Kidney glomerular epithelial cell (primary cell): ENCODE measurements at regions not wholly inside any gene's neighbourhood (a gene's known extent, or its start where the extent isn't known, plus 50 kb on each side); places are given as distances from the start of the nearest gene placed in this dataset.
A peak's percentile ranks its signal among the peaks of the same experiment; 100 is the strongest.

Experiments used
- DNase-seq: peaks from one replicate; lab custom pipeline; 2025; lab: John Stamatoyannopoulos, UW

DNA sequence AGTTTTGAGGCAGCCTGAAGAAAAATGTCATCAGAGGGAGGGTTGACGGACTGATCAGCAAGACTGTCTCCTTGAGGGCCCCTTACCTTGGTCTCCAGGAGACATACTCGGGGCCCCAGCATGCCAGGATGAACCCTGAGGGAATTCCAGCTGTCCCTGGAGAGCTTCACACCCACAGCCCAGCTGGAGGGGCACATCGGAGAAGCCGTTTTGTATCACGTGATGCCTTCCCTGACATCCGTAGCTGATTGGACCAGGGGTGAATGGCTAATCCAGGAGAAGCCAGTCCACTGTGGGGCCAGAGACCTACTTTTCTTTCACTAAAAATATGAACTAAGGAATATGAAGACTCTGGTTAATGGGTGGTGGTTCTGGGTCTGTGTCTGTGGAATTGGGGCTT lies 86.0 kb upstream of the TP53I11 start:
- DNase-seq, result no peak

DNA sequence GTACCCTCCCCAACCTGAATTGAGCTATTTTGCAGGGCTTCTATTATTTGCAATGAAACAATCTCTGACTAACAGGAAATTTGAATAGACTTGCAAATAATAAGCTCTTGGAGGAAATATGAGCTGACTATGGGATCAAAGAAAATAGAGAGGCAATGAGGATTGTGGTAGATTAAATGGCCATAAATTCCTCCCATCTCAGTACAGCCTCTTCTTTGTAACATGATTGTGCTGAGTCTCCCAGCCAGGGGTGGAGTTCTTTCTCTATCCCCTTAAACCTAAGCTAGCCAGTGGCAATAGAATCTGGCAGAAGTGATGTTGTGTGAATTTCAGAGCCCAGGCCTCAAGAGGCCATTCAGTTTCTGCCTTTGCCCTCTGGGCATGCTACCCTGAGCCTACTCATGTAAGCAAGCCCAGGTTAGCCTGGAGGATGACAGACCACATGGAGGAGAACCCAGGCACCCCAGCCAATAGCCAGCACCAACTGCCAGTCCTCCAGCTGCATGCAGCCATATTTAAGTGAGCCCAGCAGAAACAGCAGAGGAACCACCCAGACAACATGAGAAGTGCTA lies 86.8 kb upstream of the TP53I11 start:
- no peak for DNase-seq

DNA sequence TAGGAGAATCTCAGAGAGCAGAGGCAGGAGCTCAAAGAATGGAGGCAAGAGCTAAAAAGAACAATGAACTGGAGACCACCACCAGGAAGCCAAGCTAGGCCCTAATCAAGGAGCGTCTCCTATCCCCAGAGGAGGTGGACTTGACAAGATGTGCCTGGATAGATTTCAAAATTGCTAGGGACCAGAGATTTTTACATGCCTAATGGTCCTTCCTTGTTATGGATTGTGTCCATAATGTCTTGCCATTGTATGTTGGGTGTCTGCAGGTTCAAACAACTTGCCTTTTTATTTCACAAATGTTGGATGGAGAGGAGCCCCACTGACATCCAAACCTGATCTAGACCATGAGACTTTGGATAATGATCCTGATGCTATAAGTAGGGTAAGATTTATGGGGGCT lies 88.2 kb upstream of the TP53I11 start:
- DNase-seq, result no peak

DNA sequence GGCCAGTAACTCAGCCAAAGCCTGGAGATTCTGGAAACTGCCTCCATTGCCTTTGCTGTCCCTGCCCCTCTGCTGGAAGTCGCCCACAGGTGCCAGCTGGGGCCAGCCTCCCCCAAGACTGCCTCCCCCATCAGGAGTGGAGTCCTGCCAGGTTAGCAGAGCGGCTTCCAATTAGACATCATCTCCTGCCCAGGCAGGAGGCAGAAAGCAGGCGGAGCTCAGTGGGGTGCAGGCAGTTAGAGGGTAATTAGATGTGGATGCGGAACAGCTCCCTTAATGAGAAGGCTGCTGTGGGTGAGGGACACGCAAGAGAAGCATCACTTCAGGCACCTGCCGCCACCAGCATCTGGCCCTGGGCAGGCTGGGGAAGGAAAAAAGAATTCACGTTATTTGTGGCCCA lies 90.9 kb upstream of the TP53I11 start:
- no peak for DNase-seq

DNA sequence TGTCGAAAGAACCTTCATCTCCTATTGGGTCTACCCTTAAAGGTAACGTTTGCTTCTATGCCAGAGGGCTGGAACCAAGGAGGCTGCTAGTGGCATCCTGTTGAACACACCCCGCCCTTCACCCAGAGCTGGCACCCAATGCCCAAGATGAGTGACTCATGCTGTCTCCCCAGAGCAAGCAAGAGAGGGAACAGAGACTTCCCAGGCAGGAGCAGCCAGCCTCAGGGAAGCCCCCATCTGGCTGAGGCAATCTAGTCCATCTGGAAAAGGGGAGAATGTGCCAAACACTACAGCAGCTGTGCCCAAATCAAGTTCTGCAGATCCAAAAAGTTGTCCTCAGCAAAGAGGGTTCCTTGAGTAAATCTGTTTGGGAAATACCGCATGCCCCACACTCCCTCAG lies 91.9 kb upstream of the TP53I11 start:
- no peak for DNase-seq

DNA sequence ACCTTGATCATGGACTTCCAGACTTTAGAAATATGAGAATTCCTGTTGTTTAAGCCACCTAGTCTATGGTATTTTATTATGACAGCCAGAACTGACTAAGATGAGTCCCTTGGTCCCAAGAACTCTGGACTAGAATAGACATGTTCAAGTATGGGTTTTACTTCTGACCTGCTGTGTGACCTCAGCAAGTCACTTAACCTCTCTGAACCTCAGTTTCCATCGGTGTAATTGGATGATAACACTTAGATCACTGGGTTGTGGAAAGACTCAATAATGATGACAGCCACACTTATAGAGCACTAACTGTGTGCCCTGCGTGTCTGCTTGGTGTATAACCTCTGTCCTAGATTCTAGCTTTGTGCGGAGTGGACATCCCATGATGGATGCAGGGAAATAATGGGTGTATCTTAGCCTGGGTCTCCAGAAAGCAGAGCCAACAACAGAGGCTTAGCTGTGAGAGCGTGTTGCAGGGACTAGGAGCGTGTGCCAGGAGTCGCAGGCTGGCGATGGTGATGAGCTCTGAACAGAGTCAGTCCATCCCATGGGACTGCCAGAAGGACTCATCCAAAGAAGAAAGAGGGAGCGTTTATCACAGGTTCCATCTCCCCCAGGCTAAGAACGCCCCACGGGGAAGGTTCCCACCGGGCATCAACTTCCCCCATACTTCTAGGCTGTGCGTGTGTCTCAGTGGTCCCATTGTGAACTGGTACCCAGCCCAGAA lies 93.2 kb upstream of the TP53I11 start:
- DNase-seq, result no peak

DNA sequence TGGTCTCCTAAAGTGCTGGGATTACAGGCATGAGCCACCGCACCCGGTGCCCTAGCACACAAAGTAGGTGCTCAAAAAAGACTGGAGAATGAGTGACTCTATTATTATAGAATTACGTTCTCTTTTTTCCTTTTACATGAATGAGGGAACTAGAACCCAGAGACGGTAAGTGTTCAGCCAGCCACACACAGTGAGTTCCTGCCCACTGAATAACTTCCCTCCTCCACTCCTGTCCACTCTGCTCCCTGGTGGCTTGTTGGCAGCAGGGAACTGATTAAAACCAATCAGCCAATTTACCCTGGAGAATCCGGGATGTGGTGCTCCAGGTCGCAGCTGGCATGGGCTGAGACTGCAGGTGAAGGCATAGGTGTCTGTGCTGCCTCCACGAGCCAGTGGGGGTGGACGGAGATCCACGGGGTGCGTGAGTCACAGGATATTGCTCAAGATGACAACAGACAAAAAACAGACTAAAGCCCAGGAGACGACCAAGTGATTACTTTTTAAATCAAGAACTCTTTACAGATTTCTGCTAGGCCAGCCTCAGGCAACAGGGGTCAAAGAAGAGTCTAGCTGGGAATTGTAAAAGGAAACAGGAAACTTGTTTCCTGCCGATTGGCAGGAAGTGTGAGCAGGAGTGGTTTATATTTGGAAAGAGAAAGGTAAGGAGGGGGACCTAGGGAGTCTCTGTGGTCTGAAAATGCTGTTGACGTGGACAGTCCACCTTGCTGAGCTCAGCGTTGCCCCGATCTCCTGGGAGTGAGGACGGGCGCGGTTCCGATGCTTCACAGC lies 95.2 kb upstream of the TP53I11 start:
- DNase-seq, result peak; percentile 30

DNA sequence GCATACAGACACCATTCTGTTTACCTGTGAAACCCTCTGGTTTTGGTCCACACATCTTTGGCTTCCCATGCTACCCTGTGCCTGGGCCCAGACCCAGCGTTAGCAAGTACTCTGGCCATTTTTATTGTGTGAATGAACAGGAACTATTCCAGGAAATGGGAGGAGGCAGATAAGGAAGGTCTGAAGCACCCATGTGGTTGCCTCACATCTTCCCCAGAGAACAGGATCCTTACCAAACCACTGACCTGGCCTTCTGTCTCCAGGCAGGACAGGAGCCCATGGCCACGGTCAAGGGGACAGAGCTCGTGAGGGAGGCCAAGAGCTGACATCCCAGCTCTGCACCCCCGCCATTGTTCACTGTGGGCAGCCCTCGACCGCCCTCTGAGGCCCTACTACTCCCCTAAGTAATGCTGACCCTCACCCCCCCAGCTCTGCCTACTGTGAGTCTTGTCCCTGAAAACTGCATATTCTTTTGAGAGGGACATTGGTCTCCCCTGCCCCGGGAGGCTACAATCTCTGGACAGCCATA lies 97.7 kb upstream of the TP53I11 start:
- DNase-seq, result no peak

DNA sequence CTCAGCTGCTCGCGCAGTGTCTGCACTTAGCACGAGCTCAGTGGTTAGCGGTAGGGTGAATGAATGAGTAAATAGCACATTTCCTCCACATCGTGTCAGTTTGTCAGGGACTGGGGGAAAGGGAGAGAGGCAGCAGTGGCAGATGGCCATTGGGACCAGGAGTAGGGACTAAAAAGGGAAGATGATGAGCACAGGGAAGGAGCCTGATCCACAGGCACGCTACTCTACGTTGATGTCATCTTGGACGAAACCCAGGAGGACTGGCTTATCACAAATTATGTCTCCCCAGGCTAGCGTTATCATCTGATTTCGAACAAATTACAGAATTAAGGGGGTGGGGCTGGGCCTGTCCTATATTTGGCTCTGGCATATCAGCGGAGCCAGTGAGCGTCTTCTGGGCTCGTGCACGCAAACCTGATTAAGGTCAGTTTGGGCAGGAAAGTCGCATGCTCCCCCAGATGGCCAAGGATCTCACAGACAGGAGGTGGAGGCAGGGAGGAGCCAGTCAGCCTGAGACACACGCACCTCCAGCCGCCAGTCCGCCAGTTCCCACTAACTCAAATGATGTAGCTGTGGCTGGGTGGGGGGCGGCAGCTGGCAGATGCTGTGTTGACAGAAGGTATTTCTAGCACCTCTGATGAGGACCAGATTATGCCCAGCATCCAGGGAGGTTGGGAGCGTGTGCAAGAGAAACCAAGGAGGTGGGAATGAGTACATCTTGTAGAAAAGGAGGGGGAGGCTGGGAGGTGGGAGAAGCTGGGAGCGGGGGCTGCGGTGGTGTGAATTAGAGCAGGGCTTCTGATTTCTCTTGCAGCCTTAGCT lies 97.4 kb upstream of the PRDM11 start:
- DNase-seq, result no peak

DNA sequence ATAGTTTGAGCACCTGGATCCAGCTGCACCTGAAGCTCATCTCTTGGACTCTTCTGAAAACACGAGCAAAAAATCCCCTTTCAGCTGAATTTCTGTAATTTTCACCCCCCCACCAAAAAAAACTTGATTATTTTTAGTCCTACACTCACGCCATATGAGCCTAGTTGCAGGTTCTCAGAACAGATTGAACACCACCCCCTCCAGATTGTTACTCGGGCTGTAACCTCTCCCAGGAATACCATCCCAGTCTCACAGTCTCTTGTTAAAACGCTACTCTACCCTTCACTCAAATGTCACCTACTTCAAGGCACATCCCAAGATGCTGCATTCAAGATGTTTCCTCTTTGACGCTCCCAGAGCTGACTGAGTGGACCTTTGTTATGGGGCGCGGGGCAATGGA lies 96.3 kb upstream of the PRDM11 start:
- DNase-seq, result no peak

DNA sequence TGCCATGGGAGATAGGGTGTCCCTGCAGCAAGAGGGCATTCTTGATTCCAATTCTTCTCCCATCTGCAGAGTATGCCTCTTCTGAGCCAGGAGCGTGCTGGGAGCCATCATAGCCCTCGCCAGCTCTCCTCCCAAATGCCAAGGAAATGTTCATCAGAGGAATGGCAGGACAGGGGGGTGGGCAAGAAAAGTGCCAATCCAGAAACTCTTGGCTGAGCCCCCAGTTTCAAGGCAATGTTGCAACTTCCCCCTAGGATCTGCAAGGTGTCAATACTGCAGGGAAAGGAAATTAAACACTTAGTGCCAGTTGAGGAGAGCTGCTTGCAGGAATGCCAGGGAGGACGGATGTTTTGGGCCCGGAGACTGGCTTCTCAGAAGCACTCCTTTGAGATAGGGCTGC lies 94.8 kb upstream of the PRDM11 start:
- no peak for DNase-seq

DNA sequence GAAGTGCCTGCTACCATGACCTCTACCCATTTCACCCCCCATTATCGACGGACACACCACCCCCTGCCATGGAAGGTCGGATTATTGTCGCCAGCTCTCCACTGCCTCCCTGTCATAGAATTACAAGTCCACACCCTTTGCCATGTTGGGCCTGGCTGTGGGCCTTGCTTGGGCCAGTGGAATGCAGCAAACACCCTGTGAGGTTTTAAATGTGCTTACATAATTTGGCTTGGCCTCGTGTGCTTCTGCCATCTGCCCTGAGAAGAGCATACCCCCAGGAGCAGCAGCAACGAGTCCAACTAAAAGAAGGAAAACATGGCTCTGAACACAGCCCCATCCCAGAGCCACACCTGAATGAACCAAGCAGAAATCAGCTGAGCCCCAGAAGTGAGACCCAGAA lies 94.1 kb upstream of the PRDM11 start:
- no peak for DNase-seq

DNA sequence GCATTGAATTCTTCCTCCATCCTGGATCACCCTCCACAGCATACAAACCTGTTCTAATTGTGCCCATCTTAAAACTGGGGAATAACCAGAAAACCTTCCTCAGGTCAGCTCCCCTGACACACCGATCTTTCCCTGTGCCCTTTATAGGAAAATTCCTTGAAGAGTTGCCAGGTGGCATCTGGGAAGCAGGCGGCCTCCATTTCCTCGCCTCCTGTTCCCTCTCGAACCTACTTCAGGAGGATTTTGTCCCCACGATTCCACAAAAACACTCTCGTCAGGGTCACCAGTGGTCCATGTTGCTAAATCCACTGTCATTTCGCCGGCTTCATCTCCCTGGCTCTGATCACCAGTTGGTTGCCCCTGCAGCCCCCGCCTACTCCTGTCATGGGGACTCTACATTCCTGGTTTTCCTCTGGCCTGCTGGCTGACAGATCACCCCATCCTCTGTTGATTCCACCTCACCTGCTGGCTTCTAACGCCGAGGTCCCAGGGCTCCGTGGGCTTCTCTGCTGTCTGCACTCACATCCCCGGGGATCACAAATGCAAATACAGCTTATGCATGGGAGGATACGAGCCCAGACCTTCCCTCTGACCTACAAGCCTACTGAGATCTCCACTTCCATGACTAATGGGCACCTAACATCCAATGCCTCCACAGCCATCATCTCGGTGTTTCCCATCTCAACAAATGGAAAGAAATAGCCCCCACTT lies 92.5 kb upstream of the PRDM11 start:
- DNase-seq, result no peak

DNA sequence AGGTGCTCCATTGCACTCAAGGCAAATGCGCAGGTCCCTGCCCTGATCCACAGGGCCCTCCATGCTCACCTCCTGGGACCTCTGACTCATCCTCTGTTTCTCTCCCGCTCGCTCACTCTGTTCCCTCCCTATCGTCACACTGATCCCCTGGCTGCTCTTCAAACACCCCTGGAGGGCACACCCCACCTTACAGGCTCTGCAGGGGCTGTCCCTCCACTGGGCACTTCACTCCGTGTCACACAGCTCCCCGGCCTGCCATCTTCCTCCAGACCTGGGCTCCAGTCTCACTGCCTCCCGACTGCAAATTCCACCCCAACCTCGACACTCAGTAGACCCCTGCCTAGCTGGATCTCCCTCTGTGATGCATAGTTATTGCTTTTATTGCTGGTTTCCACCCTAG lies 91.5 kb upstream of the PRDM11 start:
- DNase-seq, result no peak

DNA sequence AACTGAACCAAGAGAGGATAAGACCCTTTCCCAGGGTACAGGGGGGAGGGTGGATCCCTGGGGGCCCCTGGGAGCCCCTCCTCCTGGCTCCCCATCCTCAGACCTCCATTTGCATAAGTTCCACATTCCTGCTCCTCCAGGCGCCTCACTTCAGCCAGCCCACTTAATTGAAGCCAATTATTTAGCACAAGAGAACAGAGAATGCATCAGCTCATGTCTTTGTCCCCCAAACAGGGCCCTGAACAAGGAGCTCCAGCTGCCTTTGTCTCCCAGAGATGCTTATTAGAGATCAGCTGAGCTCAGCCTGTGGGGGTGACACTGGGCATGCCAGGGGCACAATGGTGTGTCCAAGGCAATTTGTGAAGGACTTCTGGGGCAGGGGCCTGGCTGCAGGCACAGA lies 89.9 kb upstream of the PRDM11 start:
- no peak for DNase-seq

DNA sequence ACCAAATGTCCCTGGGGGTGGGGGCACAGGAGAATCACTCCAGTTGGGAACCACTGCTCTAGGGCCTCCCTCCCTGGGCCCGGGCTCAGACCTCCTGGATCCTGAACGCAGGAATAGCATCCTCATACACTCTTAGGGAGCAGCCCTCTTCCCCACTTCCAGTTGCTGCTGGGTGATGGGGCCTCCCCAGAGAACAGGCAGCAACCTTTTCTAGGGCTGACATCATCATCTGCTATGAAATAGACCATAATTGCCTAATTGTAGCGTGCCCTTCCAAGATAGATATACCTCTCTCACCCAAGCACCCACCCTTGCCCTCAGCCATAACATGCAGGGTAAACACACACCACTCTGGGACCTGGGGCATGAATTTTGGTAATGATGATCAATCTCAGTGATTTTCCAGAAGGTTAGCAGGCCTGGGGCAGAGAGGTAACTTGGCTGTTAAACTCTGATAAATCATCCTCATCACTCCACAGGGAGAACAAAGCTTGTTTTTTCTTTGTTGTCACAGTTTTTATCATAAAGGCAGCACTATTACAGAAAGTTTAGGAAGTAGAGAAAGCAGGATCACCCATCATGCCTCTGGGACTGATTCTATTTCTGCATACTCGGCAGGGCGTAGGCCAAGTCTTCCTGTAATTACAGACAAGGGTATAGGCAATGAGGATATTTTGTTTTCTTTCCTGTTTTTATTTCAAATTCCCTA lies 88.3 kb upstream of the PRDM11 start:
- DNase-seq, result no peak

DNA sequence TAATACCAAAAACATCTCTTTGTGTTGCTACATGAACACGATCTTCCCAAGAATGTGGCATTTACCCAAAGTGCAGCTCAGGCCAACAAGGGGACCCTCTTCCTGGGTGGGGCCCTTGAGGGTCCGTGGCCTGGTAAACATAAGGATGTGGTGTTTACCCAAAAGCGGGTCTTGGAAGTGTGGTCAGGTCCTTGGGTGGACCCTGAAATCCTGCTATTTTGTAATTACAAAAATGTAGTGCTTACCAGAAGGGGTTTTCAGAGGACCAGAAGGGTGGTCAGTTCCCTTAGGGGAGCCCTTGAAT lies 87.8 kb upstream of the PRDM11 start:
- DNase-seq, result no peak

DNA sequence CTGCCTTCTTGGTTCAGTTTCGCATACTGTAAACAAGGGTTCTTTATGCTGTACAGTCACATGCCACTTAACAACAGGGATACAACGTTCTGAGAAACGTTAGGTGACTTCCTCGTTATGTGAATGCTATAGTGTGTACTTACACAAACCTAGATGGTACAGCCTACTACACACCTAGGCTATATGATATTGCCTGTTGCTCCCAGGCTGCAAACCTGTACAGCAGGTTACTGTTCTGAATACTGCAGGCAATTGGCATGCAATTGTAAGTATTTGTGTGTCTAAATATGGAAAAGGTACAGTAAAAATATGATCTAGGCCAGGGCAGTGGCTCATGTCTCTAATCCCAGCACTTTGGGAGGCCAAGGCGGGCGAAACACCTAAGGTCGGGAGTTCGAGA lies 85.7 kb upstream of the PRDM11 start:
- no peak for DNase-seq

DNA sequence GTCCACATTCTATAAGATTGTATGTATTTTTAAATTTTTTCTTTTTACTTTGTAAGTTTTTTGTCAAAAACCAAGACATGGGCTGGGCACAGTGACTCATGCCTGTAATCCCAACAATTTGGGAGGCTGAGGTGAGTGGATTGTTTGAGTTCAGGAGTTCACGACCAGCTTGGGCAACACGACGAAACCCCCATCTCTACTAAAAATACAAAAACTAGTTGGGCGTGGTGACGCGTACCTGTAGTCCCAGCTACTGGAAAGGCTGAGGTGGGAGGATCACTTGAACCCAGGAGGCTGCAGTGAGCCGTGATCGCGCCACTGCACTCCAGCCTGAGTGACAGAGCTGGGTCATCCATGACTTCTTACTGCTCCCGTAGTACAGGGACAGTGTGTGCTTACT lies 84.8 kb upstream of the PRDM11 start:
- DNase-seq, result no peak

DNA sequence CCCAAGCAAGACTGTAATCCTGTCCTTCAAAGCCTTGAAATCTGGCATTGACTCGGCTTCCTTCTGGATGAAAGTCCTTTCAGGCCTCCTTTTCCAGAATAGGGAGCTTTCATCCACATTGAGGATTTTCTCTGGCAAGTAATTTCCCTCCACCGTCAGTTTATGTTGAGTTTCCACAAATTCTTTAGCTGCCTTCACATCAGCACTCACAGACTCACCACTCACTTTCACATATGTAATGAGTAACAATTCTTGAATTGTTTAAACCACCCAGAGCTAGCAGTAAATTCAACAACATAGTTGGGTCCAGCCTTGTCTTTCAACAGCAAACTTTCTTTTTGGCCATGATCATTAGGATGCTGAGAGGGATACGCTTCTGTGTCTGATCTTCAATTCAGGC lies 84.3 kb upstream of the PRDM11 start:
- DNase-seq, result no peak

DNA sequence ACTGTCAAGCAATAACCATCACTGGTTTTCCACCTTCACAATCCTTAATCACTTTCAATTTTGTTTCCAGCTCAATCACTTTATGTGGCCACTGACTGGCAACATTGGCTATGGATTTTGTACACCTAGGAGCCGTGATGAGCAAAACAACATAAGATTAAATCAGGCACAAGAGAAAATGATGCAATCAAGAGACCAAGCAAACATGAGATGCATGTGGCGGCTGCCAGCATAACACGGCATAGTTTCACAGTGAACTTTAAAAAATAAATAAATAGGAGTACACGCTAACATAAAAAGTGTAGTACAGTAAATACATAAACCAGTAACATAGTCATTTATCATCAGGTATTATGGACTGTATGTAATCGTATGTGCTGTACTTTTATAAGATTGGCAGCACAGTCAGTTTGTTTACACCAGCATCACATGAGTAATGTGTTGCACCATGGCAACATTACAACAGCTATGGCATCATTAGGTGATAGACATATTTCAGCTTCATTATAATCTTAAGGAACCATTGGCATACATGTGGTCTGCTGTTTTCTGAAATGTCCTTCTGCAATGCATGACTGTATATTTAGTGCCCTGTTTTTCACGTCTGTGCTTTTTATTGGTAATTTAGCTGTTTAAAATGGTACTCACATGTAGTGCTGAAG lies 83.3 kb upstream of the PRDM11 start:
- no peak for DNase-seq
